HG03095 (cell line): ENCODE measurements at regions not wholly inside any gene's neighbourhood (a gene's known extent, or its start where the extent isn't known, plus 50 kb on each side); places are given as distances from the start of the nearest gene placed in this dataset.
A peak's percentile ranks its signal among the peaks of the same experiment; 100 is the strongest.
"Not testable (repeated sequence)": the region's sequence is repeated elsewhere in the genome, so short reads cannot be mapped to it uniquely, and the experiment has no call there.

Source experiments
- ATAC-seq: cut with Tn5 transposase; IDR thresholded peaks from one replicate; pipeline ENCODE4 v1.9.1; 2021; ENCODE audit warnings: moderate library complexity; ENCODE audit not compliant: unreplicated experiment

GRCh38 chr2:89855752-89856151 lies 1164.3 kb downstream of the RPIA start:
- not testable (repeated sequence) for ATAC-seq

- not testable (repeated sequence) for ATAC-seq
Measured at GRCh38 chr2:89856305-89856704, 1164.8 kb downstream of the RPIA start.

DNA sequence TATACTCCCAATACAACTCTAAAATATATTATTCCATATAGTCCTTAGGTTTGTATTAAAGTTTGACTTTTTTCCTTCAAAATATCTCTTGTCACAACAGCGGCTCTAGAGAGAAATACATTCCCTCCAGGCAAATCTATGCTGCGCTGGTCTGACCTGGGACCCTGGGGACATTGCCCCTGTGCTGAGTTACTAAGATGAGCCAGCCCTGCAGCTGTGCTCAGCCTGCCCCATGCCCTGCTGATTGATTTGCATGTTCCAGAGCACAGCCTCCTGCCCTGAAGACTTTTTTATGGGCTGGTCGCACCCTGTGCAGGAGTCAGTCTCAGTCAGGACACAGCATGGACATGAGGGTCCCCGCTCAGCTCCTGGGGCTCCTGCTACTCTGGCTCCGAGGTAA lies 1170.7 kb downstream of the RPIA start:
- not testable (repeated sequence) for ATAC-seq

- ATAC-seq: not testable (repeated sequence)
Measured at GRCh38 chr2:89863209-89863608, 1171.7 kb downstream of the RPIA start.

DNA sequence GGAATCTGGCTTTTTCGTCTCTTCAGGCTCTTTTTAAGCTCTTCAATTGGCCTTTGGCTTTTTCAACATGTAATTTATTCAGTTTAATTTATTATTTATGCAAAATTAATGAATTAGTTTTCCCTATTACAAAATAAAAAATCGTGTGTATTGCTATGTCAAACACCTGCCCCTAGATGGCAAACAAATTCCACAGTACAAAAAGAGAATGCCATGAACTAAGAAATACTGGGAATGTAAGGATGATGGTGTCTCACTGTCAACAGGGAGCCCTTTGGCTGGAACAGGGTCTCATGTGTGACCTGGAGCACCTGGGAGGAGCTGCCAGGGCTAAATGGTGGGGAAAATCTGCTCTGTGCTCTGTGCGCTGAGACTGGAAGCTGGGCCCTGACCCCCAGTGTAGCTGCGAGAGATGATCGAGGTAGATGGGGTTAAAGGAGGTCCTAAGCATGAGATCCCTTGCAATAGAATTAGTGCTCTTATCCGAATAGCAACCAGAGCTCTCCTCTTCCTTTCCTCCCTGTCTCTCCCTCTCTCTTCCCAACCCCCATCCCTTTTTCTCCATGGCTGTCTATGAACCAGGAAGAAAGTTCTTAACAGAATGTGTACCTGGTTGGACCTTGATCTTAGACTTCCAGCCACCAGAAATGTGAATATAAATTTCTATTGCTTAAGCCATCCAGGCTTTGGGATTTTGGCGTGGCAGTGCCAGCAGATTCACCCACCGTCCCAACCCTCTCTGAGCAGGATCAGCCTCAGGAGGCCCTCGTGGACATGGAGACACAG lies 1183.5 kb downstream of the RPIA start:
- not testable (repeated sequence) for ATAC-seq

DNA sequence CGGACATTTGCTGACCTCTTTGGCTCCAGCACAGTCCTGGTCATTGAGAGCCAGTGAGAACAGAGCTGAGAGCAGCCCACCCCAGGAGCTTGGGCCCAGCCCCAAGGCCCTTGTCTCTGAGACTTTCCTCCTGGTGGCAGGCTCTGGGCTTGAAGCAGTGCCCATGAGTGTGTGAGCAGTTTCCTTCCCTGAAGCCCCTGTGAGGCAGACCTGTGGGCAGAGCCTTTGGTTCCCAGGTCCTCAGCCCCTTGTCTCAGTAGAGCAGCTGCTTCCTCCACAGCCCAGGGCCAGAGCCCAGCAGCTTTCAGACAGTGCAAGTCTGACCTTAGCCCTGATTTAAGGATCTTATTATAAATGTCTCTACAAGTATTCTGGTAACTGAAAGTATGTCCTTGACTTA lies 1185.0 kb downstream of the RPIA start:
- ATAC-seq: not testable (repeated sequence)

DNA sequence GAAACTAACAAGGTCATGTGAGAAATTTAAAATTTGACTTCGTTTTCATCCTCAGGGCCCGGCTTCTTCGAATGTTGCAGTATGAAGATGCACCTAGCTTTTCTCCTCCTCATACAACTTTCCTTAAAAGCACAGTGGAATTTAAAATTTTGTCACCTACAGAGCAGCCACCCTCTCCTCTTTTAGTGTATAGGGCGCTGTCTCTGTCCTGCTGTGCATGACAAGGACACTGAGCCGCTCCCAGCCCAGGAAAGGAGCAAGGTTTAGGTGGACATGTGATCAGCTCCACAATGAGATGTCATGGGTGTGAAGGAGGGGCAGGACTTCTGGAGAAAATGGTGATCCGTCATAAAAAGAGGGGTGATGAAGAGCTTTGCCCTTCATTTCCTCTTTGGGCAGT lies 1185.4 kb downstream of the RPIA start:
- not testable (repeated sequence) for ATAC-seq

GRCh38 chr2:89882880-89883279 lies 1191.4 kb downstream of the RPIA start:
- peak; percentile 63 for ATAC-seq

- peak; percentile 44 for ATAC-seq
Measured at GRCh38 chr2:89883624-89884023, 1192.2 kb downstream of the RPIA start.

- ATAC-seq: peak; percentile 45
Measured at GRCh38 chr2:89885071-89885470, 1193.6 kb downstream of the RPIA start.

- ATAC-seq: not testable (repeated sequence)
Measured at GRCh38 chr2:89888693-89889092, 1197.2 kb downstream of the RPIA start.

DNA sequence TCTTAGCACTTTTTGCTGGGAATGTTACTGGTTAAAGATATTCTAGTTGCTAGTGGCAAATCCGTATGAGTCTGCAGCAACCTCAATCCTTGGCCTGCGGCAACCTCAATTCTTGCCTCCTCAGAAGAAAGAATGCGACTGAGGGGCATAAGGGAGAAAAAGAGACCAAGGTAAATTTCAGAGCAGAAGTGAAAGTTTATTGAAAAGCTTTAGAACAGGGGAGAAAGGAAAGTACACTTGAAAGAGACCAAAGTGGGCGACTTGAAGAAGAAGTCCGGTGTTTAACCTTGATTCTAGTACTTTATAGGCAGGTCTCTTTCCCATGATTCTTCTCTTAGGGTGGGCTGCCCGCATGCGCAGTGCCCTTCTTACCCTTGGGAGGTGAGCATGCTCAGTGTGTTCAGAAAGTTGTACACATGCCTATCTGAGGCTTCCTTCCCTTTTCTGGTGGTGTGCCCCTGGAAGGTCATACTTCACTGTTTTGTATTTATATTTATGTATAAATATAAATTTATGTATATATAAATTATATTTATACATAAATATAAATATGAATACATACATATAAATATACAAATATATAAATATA lies 1198.8 kb downstream of the RPIA start:
- not testable (repeated sequence) for ATAC-seq

DNA sequence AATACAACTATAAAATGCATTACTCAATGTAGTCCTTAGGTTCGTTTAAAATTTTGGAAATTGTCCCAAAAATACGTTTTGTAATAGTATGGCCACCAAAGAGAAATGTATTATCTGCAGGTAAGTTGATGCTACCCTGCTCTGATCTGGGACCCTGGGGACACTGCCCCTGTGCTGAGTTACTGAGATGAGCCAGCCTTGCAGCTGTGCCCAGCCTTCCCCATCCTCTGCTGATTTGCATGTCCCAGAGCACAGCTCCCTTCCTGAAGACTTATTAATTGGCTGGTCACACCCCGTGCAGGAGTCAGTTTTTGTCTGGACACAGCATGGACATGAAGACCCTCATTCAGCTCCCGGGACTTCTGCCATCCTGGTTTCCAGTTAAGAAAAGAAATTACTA lies 1203.5 kb downstream of the RPIA start:
- not testable (repeated sequence) for ATAC-seq

GRCh38 chr2:89895629-89896028 lies 1204.2 kb downstream of the RPIA start:
- ATAC-seq: not testable (repeated sequence)

GRCh38 chr2:89927018-89927417 lies 1235.5 kb downstream of the RPIA start:
- not testable (repeated sequence) for ATAC-seq

DNA sequence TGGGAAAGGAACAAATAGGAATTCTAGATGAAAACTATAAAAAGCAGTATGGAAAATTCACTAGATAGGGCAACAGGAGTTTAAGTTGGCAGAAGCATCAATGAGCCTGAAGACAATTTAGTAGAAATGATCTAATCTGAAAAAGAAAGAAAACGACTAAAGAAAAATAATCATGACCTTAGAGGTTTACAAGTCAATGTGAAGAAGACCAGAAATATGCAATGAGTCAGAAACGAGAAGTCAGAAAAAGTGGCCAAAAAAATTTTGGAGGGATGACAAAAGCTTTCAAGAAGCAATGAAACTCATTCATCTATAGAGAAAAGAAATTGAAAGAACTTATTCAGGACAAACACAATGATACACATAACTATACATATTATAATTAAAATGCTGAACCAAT lies 1244.0 kb downstream of the RPIA start:
- not testable (repeated sequence) for ATAC-seq

DNA sequence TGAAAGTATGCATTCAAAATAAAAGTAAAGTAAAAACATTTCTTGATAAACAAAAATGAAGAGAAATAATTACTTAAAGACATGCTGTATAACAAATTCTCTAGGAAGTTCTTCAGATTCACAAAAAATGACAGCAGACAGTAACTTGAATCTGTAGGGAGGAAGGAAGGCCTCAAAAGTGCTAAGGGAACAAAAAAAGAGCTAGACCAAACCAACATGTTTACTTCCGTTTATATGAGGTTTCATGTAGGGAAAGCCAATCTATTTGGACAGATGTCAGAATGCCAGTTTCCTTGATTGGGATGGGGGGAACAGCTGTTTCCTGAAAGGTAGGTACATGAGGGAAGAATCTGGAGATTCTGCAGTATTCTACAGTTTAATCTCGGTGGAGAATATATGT lies 1244.5 kb downstream of the RPIA start:
- not testable (repeated sequence) for ATAC-seq

DNA sequence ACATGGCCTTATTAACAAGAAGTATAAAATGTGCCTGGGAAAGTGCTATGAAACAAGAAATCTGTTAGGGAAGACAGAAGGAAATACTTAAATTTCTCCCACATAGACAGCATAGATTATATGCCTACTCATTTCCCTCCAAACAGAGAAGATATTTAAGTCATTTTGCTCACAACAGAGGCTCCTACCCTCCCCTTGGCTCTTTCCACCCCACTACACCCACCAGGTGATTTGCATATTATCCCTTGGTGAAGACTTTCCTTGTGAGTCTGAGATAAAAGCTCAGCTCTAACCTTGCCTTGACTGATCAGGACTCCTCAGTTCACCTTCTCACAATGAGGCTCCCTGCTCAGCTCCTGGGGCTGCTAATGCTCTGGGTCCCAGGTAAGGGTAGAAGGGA lies 1245.1 kb downstream of the RPIA start:
- ATAC-seq: not testable (repeated sequence)

- peak; percentile 98 for ATAC-seq
Measured at GRCh38 chr2:89938756-89939155, 1247.3 kb downstream of the RPIA start.

DNA sequence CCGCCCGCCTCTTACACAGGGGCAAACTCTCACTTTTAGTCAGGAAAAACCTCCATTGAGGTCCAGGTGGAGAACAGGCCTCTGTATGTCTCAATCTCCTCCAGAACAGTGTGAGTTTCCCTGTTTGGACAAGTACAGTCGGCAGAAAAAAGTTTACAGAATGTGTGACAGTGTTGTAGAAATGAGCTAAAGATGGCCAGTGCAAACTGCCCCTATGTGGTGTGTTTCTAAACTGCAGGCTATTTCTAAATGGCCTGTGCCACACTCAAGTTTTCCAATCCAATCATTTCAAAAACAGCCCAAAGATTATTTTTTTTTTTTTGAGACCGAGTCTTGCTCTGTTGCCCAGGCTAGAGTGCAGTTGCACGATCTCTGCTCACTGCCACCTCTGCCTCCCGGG lies 1252.8 kb downstream of the RPIA start:
- ATAC-seq: not testable (repeated sequence)

DNA sequence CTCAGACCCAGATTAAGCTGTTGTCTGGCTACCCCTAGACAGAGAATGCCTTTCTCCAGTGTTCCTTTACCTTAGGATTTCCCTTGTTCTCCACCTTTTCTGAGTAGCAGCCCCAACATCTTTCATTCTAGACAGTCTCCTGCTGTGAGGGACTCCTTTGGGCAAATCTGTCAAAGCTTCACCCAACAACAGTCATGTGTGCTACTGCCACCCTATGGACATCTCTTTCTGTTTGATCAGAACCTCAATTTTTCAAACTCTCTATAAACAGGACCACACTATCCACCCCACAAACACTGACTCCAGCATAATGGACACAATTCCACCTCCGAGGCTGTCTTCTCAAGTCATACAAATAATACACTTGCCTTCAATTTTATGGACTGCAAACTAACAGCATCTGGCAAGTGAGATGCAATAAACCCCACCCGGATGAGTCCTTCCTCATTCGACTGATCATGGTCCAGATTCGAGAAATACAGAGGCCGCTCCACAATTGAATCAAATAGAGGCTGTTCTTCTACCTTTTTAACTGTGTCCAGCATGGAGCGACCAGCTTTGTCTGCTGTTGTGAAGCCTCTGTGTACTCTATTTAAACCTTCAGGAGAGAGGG lies 1253.6 kb downstream of the RPIA start:
- not testable (repeated sequence) for ATAC-seq
